HFF-Myc (cell line): ENCODE measurements at regions not wholly inside any gene's neighbourhood (a gene's known extent, or its start where the extent isn't known, plus 50 kb on each side); places are given as distances from the start of the nearest gene placed in this dataset.

Experiments used
- DNase-seq: peaks from one replicate; pipeline ENCODE4 v3.0.0-alpha.2; 2011; ENCODE audit warnings: low read depth; ENCODE audit errors: extremely low read depth
- H3K4me3 ChIP-seq: replicated peaks from 2 replicates; pipeline ENCODE4 v1.5.1; 2011; ENCODE audit warnings: low read depth, mild to moderate bottlenecking, control low read depth, low read length
- TF ChIP-seq, protein P1 (sequence below): IDR thresholded peaks from 2 replicates; pipeline ENCODE4 v1.5.1; 2012; ENCODE audit warnings: mild to moderate bottlenecking, low read depth, low read length, control low read depth; ENCODE audit errors: missing control alignments

GRCh38 chr1:168782559-168783116 lies 53.6 kb upstream of the DPT start:
- TF ChIP-seq, protein P1, sequence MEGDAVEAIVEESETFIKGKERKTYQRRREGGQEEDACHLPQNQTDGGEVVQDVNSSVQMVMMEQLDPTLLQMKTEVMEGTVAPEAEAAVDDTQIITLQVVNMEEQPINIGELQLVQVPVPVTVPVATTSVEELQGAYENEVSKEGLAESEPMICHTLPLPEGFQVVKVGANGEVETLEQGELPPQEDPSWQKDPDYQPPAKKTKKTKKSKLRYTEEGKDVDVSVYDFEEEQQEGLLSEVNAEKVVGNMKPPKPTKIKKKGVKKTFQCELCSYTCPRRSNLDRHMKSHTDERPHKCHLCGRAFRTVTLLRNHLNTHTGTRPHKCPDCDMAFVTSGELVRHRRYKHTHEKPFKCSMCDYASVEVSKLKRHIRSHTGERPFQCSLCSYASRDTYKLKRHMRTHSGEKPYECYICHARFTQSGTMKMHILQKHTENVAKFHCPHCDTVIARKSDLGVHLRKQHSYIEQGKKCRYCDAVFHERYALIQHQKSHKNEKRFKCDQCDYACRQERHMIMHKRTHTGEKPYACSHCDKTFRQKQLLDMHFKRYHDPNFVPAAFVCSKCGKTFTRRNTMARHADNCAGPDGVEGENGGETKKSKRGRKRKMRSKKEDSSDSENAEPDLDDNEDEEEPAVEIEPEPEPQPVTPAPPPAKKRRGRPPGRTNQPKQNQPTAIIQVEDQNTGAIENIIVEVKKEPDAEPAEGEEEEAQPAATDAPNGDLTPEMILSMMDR = no peak
- no peak for DNase-seq
- H3K4me3 ChIP-seq = no peak overlapping the region

GRCh38 chr1:168783458-168784210 lies 54.6 kb upstream of the DPT start:
- TF ChIP-seq, protein P1 = no peak
- H3K4me3 ChIP-seq = no peak overlapping the region
- no peak for DNase-seq

GRCh38 chr1:168786476-168787330 lies 57.7 kb upstream of the DPT start:
- no peak for DNase-seq
- TF ChIP-seq, protein P1 = no peak
- no peak overlapping the region for H3K4me3 ChIP-seq

- no peak overlapping the region for H3K4me3 ChIP-seq
- TF ChIP-seq, protein P1 = no peak
- DNase-seq = no peak
Observed at GRCh38 chr1:168788258-168788657, 59.3 kb upstream of the DPT start.

DNA sequence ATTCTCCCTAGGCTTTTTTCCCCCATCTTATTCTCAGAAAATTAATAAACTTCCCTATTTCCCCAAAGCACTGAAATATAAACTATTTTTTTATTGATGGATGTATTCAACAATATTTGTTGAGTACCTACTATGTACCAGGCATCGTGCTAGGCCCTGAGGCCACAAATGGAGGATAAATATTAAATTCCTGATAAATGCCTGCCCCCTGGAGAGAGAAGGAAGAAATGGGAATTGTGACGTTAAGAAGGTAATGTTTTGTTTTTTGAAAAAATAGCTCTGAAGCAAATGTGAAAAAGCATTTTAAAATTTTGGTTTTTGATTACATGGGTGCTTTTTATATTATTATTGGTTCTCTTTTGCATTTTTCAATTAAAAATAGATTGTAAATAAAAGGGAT lies 60.5 kb upstream of the DPT start:
- no peak for DNase-seq

GRCh38 chr1:168792142-168792541 lies 63.1 kb upstream of the DPT start:
- DNase-seq = no peak
- TF ChIP-seq, protein P1 = no peak
- no peak overlapping the region for H3K4me3 ChIP-seq

More for the DNA sequence above, 60.5 kb upstream of the DPT start:
- H3K4me3 ChIP-seq = no peak overlapping the region
- TF ChIP-seq, protein P1 = peak; percentile 3
